HEK293 (cell line): ENCODE measurements at regions not wholly inside any gene's neighbourhood (a gene's known extent, or its start where the extent isn't known, plus 50 kb on each side); places are given as distances from the start of the nearest gene placed in this dataset.

ENCODE experiments used
- YY1 ChIP-seq: fragments of 450-650 bp; formaldehyde crosslinking; IDR thresholded peaks from 2 replicates; pipeline ENCODE4 v1.5.1; 2018; ENCODE audit warnings: missing biosample characterization, missing genetic modification characterization
- ZNF366 ChIP-seq: fragments of 450-650 bp; formaldehyde crosslinking; conservative IDR thresholded peaks from 2 replicates; pipeline ENCODE4 v1.5.1; 2016; ENCODE audit warnings: missing biosample characterization, missing genetic modification characterization
- TF ChIP-seq, protein P1 (sequence below): fragments of 450-650 bp; formaldehyde crosslinking; IDR thresholded peaks from 2 replicates; pipeline ENCODE4 v1.5.1; 2016; ENCODE audit warnings: missing biosample characterization, missing genetic modification characterization

DNA sequence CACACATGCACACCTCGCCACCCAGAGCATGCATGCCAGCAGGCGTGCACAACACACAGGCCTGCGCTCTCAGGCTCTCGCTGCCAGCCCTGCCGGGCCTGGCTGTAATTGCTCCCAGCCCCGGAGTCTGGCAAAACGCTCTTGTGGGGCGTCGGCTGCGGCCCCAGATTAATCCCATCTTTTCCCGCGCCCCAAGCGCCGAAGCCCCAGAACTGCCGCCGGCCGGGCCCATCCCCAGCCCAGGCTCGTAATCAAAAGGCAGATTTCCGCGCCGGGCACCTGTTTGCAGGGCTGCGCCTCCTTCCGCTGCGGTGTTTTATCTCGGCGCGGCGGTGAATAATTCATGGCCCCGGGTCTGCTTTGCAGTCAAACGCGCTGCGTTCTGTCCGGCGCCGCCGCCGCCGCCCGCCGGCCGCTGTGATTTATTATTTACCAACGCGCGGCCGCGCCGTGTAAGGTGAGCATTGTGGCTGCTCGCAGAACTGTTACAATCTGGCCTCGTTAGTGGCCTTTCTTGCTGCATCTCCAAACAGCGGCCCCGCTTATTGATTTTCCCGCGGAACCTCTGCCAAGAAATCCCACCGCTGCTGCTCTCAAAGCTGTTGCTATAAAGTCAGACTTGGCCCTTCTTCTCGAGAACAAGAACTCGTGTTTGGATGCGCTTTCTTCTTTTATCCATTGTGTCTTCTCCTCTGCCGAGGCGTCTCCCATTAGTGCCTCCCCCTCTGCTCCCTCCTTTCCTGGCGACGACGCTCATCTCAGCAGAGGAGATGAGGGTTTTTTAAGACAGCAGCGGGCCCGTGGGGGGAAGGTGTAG, 126.1 kb downstream of the IRX5 start:
- no peak for TF ChIP-seq ZNF366
- TF ChIP-seq YY1 (tag by site-specific recombination), result no peak
- TF ChIP-seq, protein P1, sequence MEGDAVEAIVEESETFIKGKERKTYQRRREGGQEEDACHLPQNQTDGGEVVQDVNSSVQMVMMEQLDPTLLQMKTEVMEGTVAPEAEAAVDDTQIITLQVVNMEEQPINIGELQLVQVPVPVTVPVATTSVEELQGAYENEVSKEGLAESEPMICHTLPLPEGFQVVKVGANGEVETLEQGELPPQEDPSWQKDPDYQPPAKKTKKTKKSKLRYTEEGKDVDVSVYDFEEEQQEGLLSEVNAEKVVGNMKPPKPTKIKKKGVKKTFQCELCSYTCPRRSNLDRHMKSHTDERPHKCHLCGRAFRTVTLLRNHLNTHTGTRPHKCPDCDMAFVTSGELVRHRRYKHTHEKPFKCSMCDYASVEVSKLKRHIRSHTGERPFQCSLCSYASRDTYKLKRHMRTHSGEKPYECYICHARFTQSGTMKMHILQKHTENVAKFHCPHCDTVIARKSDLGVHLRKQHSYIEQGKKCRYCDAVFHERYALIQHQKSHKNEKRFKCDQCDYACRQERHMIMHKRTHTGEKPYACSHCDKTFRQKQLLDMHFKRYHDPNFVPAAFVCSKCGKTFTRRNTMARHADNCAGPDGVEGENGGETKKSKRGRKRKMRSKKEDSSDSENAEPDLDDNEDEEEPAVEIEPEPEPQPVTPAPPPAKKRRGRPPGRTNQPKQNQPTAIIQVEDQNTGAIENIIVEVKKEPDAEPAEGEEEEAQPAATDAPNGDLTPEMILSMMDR (tag by site-specific recombination), result peak; percentile 43; the same call in 1 of the 2 replicates
